Smooth muscle cell (in vitro differentiated cells): ENCODE measurements at regions not wholly inside any gene's neighbourhood (a gene's known extent, or its start where the extent isn't known, plus 50 kb on each side); places are given as distances from the start of the nearest gene placed in this dataset.

Source experiments
- DNase-seq: peaks from one replicate; lab custom pipeline; 2025; ENCODE audit not compliant: unreplicated experiment; lab: John Stamatoyannopoulos, UW
- H2AFZ ChIP-seq: fragments of 200-600 bp; sonication (generic); 2 replicates; pipeline ENCODE4 v1.6.0; 2016; ENCODE audit warnings: antibody characterized with exemption, low read depth, mild to moderate bottlenecking
- H3F3A ChIP-seq: fragments of 200-600 bp; sonication (generic); 2 replicates; pipeline ENCODE4 v1.6.0; 2017; ENCODE audit warnings: antibody characterized with exemption, low read depth
- H3K27ac ChIP-seq: fragments of 200-600 bp; sonication (generic); 2 replicates; pipeline ENCODE4 v1.5.1; 2016; ENCODE audit warnings: low read depth, mild to moderate bottlenecking
- H3K27me3 ChIP-seq: fragments of 200-600 bp; sonication (generic); 2 replicates; pipeline ENCODE4 v1.6.1; 2016; ENCODE audit warnings: low read depth, mild to moderate bottlenecking
- H3K36me3 ChIP-seq: fragments of 200-600 bp; sonication (generic); 2 replicates; pipeline ENCODE4 v1.5.1; 2016; ENCODE audit warnings: low read depth
- H3K4me1 ChIP-seq: fragments of 200-600 bp; sonication (generic); 2 replicates; pipeline ENCODE4 v1.5.1; 2016; ENCODE audit warnings: low read depth
- H3K4me2 ChIP-seq: fragments of 200-600 bp; sonication (generic); 2 replicates; pipeline ENCODE4 v1.6.0; 2016; ENCODE audit warnings: mild to moderate bottlenecking
- H3K4me3 ChIP-seq: fragments of 200-600 bp; sonication (generic); 2 replicates; pipeline ENCODE4 v1.5.1; 2016; ENCODE audit warnings: mild to moderate bottlenecking
- H3K79me2 ChIP-seq: fragments of 200-600 bp; sonication (generic); 2 replicates; pipeline ENCODE4 v1.6.0; 2016; ENCODE audit warnings: low read depth, mild to moderate bottlenecking
- H3K9ac ChIP-seq: fragments of 200-600 bp; sonication (generic); 2 replicates; pipeline ENCODE4 v1.6.0; 2016; ENCODE audit warnings: low read depth
- H3K9me3 ChIP-seq: fragments of 200-600 bp; sonication (generic); replicated peaks from 2 replicates; pipeline ENCODE4 v1.5.1; 2016; ENCODE audit warnings: low read depth
- H4K20me1 ChIP-seq: fragments of 200-600 bp; sonication (generic); 2 replicates; pipeline ENCODE4 v1.6.0; 2016; ENCODE audit warnings: low read depth
- WGBS: methylation state at CpG from one replicate; pipeline ENCODE4 v1.1.7; 2016; ENCODE audit warnings: low lambda C conversion rate; 5-methylcytosine and 5-hydroxymethylcytosine counted together
- TF ChIP-seq, protein P1 (sequence below): fragments of 200-600 bp; sonication (generic); IDR thresholded peaks from 2 replicates; pipeline ENCODE4 v1.5.1; 2017; ENCODE audit warnings: borderline replicate concordance, mild to moderate bottlenecking, antibody characterized with exemption; ENCODE audit not compliant: insufficient read depth, poor library complexity, severe bottlenecking

- TF ChIP-seq, protein P1, sequence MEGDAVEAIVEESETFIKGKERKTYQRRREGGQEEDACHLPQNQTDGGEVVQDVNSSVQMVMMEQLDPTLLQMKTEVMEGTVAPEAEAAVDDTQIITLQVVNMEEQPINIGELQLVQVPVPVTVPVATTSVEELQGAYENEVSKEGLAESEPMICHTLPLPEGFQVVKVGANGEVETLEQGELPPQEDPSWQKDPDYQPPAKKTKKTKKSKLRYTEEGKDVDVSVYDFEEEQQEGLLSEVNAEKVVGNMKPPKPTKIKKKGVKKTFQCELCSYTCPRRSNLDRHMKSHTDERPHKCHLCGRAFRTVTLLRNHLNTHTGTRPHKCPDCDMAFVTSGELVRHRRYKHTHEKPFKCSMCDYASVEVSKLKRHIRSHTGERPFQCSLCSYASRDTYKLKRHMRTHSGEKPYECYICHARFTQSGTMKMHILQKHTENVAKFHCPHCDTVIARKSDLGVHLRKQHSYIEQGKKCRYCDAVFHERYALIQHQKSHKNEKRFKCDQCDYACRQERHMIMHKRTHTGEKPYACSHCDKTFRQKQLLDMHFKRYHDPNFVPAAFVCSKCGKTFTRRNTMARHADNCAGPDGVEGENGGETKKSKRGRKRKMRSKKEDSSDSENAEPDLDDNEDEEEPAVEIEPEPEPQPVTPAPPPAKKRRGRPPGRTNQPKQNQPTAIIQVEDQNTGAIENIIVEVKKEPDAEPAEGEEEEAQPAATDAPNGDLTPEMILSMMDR, result no peak
- no peaks in the 10 kb centered on the region for H3K27me3 ChIP-seq
- no peak overlapping the region for H3K4me3 ChIP-seq
- no peaks in the 10 kb centered on the region for H4K20me1 ChIP-seq
- H3K36me3 ChIP-seq, result no peaks in the 10 kb centered on the region
- H3F3A ChIP-seq, result no peaks in the 10 kb centered on the region
- no peaks in the 10 kb centered on the region for H3K79me2 ChIP-seq
- no peak overlapping the region for H2AFZ ChIP-seq
- H3K9ac ChIP-seq, result no peak overlapping the region
- DNase-seq, result no peak
- WGBS, result 91% methylated on average over 5 of the region's 5 CpGs
- no peaks in the 10 kb centered on the region for H3K9me3 ChIP-seq
- no peak overlapping the region for H3K27ac ChIP-seq
- H3K4me1 ChIP-seq, result peaks cover 21% of the 10 kb centered on the region
- H3K4me2 ChIP-seq, result no peak overlapping the region
Measured at GRCh38 chr22:27492566-27493201, 308.9 kb downstream of the MN1 start.

DNA sequence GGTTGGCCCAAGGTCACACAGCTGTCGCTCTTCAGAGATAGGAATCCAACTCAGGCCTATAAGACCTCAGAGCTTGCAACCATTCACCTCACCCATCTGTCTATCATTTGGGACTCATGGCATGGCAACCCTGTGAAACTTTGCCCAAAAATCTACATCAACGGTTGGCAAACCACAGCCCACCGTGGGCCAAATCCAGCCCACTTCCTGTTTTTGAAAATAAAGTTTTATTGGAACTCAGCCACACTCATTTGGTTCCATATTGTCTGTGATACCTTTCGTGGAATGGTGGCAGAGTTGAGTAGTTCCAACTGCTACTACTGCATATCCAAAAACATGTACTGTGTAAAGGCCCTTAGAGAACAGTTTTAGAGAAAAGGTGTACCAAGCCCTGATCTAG is 307.8 kb downstream of the MN1 start:
- no peaks in the 10 kb centered on the region for H3F3A ChIP-seq
- no peak overlapping the region for H3K9ac ChIP-seq
- no peaks in the 10 kb centered on the region for H3K36me3 ChIP-seq
- WGBS, result 91% methylated on average over 4 of the region's 4 CpGs
- H3K27ac ChIP-seq, result no peak overlapping the region
- H3K27me3 ChIP-seq, result no peaks in the 10 kb centered on the region
- H3K4me3 ChIP-seq, result no peak overlapping the region
- H3K9me3 ChIP-seq, result no peaks in the 10 kb centered on the region
- H3K4me1 ChIP-seq, result peaks cover 19% of the 10 kb centered on the region
- no peak for DNase-seq
- no peak overlapping the region for H2AFZ ChIP-seq
- no peaks in the 10 kb centered on the region for H3K79me2 ChIP-seq
- no peaks in the 10 kb centered on the region for H4K20me1 ChIP-seq
- H3K4me2 ChIP-seq, result no peak overlapping the region
- TF ChIP-seq, protein P1, result no peak

DNA sequence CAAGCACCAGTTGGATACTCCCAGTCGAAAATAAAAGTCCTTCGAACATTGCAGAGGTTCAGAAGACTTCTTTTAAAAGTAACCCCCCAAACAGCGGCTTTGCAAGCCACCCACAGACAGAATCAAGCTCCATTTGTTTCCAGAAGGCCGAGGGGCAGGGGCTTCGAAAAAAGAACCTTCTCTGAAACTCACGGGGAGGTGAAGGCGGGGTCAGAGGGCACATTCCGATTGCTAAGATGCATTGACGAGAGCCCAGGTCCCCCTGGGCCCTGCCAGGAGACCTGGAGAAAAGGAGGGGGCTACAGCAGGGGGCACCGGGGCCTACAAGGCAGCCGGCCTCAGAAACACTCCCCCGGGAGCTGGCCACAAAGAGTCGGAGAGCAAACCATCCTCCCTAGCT is 306.8 kb downstream of the MN1 start:
- Histone ChIP-seq H3F3A (no peaks in the 10 kb centered on the region), H3K4me1 (peaks cover 16% of the 10 kb centered on the region), H2AFZ (no peak overlapping the region), H3K9ac (no peak overlapping the region), H4K20me1 (no peaks in the 10 kb centered on the region), H3K4me2 (no peak overlapping the region), H3K27ac (no peak overlapping the region), H3K9me3 (no peaks in the 10 kb centered on the region), H3K36me3 (no peaks in the 10 kb centered on the region), H3K4me3 (no peak overlapping the region), H3K79me2 (no peaks in the 10 kb centered on the region), H3K27me3 (no peaks in the 10 kb centered on the region)
- TF ChIP-seq, protein P1, result no peak
- WGBS, result 83% methylated on average over 13 of the region's 13 CpGs
- no peak for DNase-seq

GRCh38 chr22:27495325-27495724 is 306.2 kb downstream of the MN1 start:
- H3K9me3 ChIP-seq, result no peaks in the 10 kb centered on the region
- no peaks in the 10 kb centered on the region for H3K36me3 ChIP-seq
- H3K9ac ChIP-seq, result no peak overlapping the region
- no peaks in the 10 kb centered on the region for H3K79me2 ChIP-seq
- H3K27ac ChIP-seq, result no peak overlapping the region
- no peak overlapping the region for H2AFZ ChIP-seq
- H3K4me2 ChIP-seq, result no peak overlapping the region
- H4K20me1 ChIP-seq, result no peaks in the 10 kb centered on the region
- H3F3A ChIP-seq, result no peaks in the 10 kb centered on the region
- TF ChIP-seq, protein P1, result no peak
- no peaks in the 10 kb centered on the region for H3K27me3 ChIP-seq
- WGBS, result 89% methylated on average over 8 of the region's 8 CpGs
- DNase-seq, result no peak
- H3K4me1 ChIP-seq, result peaks cover 16% of the 10 kb centered on the region
- H3K4me3 ChIP-seq, result no peak overlapping the region
